NCI-H2029 treated with DMSO at 0.1 percent for 48 hours (cell line): ENCODE measurements at regions not wholly inside any gene's neighbourhood (a gene's known extent, or its start where the extent isn't known, plus 50 kb on each side); places are given as distances from the start of the nearest gene placed in this dataset.
"Not testable (repeated sequence)": the region's sequence is repeated elsewhere in the genome, so short reads cannot be mapped to it uniquely, and the experiment has no call there.

ENCODE experiments used
- DNase-seq: peaks from one replicate; lab custom pipeline; 2025; lab: John Stamatoyannopoulos, UW

- no peak for DNase-seq
Measured at GRCh38 chr6:25181923-25182322, 97.3 kb upstream of the CARMIL1 start.

DNA sequence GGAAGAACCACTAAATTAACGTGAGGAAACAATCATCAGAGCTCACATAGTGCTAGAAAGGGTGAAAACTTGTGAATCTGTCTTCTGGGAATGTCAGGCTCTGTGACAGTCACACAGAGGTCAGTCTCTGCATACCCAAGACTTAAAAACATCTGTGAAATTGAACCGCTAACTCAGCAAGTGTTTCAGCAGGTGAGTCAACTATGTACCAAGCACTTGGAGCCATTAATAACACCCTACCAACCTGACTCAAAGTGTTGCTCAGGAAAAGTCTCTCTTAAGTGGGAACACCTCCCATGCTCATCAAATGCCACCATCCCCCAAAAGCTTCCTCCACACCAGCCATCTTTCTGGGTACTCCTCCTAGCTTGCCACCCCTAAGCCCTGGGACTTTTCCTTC lies 92.3 kb upstream of the CARMIL1 start:
- DNase-seq: no peak

- DNase-seq: no peak
Measured at GRCh38 chr6:25188232-25188631, 90.9 kb upstream of the CARMIL1 start.

GRCh38 chr6:25192590-25193459 lies 86.3 kb upstream of the CARMIL1 start:
- DNase-seq: no peak

DNA sequence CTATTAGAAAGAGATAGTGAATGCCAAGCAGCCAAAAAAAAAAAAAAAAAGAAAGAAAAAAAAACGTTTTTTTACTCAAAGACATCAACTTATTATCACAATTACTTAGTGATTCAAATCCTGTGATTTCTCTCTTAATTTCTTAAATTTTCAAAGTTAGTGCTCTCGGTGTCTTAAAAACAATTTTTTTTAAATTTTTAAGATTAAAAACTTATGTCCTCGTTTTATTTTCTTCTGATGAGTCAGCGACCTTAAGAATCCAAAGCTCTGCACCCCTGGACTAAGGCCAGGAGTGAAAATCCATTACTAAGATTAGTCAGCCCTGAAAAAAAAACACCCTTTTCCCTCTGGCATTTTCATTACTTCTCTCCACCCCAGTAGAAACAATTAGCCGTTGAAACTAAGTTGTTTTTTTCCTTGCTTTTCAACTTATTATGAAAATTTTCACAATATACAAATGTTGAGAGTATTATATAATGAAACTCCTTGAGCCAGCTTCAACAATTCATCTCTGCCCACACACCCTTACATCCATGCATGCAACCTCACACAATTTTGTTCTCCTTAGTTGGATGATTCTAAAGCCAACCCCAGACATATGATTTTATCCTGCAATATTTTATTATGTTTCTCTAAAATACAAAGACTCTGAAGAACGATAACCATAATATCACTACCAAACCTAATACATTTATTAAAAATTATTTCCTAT lies 85.6 kb upstream of the CARMIL1 start:
- DNase-seq: no peak

DNA sequence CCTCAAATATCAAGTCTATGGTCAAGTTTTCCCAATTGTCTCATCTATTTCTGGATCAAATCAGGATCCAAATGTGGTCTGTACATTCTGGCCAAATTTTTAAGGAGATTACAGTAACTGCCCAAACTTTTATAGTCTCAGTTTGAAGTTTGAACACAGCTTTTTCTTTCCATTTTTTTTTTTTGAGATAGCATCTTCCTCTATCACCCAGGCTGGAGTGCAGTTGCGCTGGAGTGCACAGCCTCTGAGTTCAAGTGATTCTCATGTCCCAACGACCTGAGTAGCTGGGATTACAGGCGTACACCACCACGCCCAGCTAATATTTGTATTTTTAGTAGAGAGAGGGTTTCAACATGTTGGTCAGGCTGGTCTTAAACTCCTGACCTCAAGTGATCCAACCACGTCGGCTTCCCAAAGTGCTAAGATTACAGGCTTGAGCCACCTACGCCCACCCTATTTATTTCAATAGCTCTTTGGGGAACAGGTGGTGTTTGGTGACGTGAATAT lies 84.9 kb upstream of the CARMIL1 start:
- no peak for DNase-seq

GRCh38 chr6:25196464-25196863 lies 82.7 kb upstream of the CARMIL1 start:
- DNase-seq: peak; percentile 55

DNA sequence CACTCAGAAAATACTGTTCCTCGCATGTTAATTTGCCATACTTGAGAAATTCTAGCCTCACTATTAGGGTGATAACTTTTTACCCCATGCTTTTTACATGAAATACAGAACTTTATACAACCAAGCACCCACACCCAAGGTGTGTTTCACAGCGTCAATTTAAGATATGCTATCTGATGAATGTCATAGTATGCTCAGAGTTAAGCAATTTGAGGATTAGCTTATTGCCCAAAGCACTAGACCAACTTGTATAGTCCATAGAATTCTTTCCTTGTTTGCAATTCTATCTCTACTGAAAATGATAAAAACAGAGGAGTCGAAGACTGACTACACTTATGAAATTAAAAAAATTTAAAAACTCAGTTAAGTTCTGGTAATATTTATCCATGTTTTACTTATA lies 82.1 kb upstream of the CARMIL1 start:
- no peak for DNase-seq

DNA sequence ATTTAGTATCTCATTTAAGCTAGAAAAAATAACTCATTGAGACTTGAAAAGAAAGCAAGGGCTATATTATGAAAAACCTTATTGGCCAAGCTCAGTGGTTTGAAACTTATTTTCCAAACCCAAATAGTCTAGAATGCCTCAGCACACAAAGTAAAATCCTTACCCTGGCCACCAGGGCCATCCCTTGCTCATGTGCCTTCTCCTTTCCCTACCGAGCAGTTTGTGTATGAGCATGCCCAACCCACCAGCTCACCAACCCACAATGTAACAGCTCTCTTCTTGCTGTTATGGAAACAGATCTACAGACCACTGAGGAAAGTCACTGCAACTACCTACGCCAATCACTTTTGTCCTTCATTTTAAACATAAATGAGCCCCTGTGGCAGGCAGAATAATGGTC lies 79.6 kb upstream of the CARMIL1 start:
- no peak for DNase-seq

DNA sequence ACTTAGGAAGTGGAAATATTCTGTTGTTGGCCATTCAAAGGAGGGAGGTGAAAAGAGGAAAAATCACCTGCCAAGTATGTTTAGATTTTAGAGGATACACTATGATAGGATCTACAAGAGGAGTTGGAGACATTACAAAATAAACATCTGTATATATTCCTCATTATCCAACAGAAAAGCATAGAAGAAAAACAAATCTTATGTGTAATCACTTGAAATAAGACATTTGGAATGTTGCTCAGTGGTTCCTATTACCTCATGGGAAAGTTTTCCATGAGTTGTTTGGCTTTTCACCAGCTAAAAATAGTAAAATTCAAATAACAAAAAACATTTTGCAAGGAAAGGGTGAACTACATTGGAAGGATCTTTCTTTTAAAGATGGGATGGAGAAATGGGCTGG lies 76.7 kb upstream of the CARMIL1 start:
- no peak for DNase-seq

GRCh38 chr6:25205629-25206028 lies 73.5 kb upstream of the CARMIL1 start:
- DNase-seq: no peak

DNA sequence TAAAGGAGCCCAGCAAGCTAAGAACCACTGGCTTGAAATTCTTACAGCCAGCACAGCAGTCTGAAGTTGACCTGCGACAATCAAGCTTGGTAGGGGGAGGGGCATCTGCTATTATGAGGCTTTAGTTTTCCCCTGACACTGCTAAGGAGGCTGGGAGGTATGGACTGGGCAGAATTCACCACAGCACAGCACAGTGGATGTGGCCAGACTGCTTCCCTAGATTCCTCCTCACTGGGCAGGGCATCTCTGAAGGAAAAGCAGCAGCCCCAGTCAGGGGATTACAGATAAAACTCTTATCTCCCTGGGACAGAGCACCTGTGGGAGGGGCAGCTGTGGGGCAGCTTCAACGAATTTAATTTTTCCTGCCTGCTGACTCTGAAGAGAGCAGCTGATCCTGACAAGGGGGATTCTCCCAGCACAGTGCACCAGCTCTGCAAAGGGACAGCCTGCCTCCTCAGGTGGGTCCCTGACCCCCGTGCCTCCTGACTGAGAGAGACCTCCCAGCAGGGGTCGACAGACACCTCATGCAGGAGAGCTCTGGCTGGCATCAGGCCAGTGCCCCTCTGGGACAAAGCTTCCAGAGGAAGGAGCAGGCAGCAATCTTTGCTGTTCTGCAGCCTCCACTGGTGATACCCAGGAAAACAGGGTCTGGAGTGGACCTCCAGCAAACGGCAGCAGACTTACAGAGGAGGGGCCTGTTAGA lies 71.6 kb upstream of the CARMIL1 start:
- DNase-seq: not testable (repeated sequence)

DNA sequence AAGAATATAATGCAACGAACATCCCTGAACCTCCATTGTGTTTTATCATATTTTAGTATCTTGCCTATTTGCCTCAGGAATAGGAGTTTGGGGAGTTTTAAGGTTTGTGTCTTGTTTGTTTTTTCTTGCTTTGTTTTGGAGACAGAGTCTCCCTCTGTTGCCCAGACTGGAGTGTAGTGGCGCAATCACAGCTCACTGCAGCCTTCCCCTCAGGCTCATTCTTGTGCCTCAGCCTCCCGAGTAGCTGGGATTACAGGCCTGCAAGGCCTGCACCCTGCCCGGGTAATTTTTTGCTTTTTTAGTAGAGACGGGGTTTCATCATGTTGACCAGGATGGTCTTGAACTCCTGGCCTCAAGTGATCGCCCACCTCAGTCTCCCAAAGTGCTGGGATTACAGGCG lies 63.3 kb upstream of the CARMIL1 start:
- no peak for DNase-seq

DNA sequence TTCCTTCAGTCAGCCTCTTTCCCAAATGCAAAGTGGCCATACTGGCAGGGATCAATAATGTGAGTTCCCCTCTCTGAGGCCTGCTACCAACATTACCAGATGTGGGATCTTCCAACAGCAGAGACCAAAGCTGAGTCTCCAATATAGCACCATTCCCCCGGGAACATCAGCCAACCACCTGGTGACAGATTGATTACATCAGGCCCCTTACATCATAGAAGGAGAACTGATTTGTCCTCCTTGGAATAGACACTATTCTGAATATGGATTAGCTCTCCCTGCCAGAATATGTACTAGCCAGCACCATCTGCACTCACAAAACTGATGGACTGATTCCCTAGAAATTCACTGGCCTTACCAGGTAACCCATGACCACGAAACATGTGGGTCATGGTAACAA lies 61.9 kb upstream of the CARMIL1 start:
- DNase-seq: no peak

GRCh38 chr6:25217829-25218228 lies 61.3 kb upstream of the CARMIL1 start:
- DNase-seq: peak; percentile 40

GRCh38 chr6:25218346-25218745 lies 60.8 kb upstream of the CARMIL1 start:
- DNase-seq: no peak

- no peak for DNase-seq
Measured at GRCh38 chr6:25219216-25219916, 59.8 kb upstream of the CARMIL1 start.

DNA sequence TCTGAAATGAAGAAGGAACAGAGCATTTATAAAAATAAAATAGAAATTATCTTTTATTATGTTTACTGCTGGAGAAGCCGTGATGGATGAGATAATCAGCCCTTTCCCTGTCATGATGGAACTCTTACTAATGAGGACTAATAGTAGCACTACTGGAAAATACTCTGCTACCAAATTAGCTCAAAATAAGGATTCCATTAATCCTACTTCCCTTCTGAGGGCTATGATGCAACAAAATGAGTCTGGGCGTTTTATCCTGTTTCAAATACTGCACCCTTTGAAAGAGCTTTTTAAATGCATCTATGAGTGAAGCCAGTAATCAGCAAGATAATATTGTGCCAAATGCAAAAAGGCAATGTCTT lies 59.3 kb upstream of the CARMIL1 start:
- no peak for DNase-seq

DNA sequence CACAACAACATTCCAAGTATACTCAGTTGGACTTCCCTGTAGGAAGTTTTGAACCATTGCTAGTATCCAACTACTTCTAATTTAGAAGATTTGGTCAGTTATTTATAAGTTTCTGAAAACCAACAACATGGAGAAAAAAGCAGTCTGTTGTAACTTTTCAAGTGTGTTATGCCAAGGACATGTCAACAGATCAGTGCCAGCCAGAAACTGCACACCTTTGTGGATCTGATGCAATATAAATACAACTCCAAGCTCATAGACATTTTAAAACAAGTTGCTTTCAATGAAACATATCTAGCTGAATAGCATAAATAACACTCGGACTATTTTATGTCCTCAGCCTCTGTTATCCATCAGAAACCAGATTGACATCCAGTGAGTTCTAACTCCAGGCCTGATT lies 58.3 kb upstream of the CARMIL1 start:
- no peak for DNase-seq

GRCh38 chr6:25222006-25222678 lies 57.0 kb upstream of the CARMIL1 start:
- no peak for DNase-seq

GRCh38 chr6:25223490-25223991 lies 55.6 kb upstream of the CARMIL1 start:
- DNase-seq: peak; percentile 84
